ENCODE measurements at regions not wholly inside any gene's neighbourhood (a gene's known extent, or its start where the extent isn't known, plus 50 kb on each side); places are given as distances from the start of the nearest gene placed in this dataset.

DNA sequence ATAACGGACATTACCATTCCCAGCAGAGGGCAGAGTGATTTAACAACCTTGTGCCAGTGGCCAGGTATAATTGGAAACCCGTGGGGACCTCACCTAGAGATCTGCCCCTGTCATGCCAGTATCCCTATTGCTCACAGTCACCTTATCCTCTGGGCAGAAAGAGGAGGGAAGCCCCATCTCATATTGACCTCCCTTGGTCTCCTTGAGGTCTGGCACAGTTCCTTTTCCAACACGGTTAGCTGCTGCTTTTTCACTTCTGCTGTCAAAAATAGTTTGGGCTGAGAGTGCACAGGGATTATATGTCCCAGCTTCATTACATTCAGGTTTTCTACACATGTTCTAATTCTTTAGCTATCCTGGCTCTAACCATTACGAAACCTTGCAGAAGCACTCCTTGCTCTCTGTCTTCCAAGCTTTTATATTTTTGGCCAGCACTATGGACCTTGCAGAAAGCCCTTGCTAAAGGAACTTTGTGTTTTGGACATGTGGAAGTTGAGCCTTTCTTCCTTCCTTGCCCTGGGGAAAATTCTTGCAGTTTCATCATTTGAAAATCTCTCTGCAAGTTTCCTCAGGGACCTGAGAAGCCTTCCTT, 111.7 kb upstream of the MIS18BP1 start:
- no peak for DNase-seq (ENCODE audit: low spot score in 2 of 2)
- Histone ChIP-seq H3K9me3 (no peaks in the 10 kb centered on the region), H3K36me3 (no peaks in the 10 kb centered on the region), H3K27me3 (no peaks in the 10 kb centered on the region), H3K4me1 (no peaks in the 10 kb centered on the region), H3K27ac (no peak overlapping the region), H3K4me3 (no peak overlapping the region)
- TF ChIP-seq, protein P1, sequence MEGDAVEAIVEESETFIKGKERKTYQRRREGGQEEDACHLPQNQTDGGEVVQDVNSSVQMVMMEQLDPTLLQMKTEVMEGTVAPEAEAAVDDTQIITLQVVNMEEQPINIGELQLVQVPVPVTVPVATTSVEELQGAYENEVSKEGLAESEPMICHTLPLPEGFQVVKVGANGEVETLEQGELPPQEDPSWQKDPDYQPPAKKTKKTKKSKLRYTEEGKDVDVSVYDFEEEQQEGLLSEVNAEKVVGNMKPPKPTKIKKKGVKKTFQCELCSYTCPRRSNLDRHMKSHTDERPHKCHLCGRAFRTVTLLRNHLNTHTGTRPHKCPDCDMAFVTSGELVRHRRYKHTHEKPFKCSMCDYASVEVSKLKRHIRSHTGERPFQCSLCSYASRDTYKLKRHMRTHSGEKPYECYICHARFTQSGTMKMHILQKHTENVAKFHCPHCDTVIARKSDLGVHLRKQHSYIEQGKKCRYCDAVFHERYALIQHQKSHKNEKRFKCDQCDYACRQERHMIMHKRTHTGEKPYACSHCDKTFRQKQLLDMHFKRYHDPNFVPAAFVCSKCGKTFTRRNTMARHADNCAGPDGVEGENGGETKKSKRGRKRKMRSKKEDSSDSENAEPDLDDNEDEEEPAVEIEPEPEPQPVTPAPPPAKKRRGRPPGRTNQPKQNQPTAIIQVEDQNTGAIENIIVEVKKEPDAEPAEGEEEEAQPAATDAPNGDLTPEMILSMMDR (IDR thresholded peaks at IDR 0.05) = no peak
- TF ChIP-seq POLR2AphosphoS5 (IDR thresholded peaks at IDR 0.05) = no peak
- TF ChIP-seq POLR2A (IDR thresholded peaks at IDR 0.05) = no peak
- intact Hi-C loops (cut with DNase I; ENCODE audit: low total_unique reads) = no loop called here

DNA sequence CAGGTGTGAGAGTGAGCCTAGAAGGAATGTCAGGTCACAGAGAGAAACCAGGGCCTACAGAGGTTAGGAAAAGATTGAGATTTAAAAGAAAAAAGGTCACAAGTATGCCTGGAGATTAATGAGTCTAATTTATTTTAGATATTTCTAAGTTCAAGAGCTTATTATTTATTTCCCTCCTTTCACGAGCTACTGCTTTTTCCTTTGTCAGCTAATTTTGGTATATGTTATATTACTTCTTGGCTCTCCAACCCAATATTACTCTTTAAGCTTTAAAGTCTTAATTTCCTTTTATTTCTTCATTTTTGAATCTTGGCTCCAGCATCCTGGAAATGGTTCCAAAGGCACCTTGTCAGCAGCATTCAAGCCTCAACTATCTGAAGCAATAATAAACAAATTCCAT, 109.5 kb upstream of the MIS18BP1 start:
- H3K36me3 ChIP-seq = no peaks in the 10 kb centered on the region
- no peak for DNase-seq (ENCODE audit: low spot score in 2 of 2)
- no peaks in the 10 kb centered on the region for H3K4me1 ChIP-seq
- H3K27ac ChIP-seq = no peak overlapping the region
- no peak overlapping the region for H3K4me3 ChIP-seq
- intact Hi-C loops (cut with DNase I; ENCODE audit: low total_unique reads) = no loop called here
- H3K27me3 ChIP-seq = no peaks in the 10 kb centered on the region
- TF ChIP-seq, protein P1 (IDR thresholded peaks at IDR 0.05) = no peak
- no peak for TF ChIP-seq POLR2A (IDR thresholded peaks at IDR 0.05)
- no peak for TF ChIP-seq POLR2AphosphoS5 (IDR thresholded peaks at IDR 0.05)
- H3K9me3 ChIP-seq = no peaks in the 10 kb centered on the region

DNA sequence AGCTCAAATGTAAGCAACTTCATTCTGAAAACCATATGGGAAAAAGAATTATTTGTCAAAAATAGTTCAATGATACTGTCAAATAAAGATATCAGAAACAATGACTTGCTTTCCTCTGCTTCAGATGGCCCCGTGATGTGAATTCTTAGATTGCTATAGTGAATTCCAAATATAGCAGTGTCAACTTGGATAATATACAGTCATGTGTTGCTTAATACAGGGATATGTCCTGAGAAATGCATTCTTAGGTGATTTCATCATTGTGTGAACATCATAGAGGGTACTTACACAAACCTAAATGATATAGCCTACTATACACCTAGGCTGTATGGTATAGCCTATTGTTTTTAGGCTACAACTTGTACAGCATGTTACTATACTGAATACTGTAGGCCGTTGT, 108.7 kb upstream of the MIS18BP1 start:
- Histone ChIP-seq H3K27ac (no peak overlapping the region), H3K9me3 (no peaks in the 10 kb centered on the region), H3K27me3 (no peaks in the 10 kb centered on the region), H3K4me3 (no peak overlapping the region), H3K36me3 (no peaks in the 10 kb centered on the region), H3K4me1 (no peaks in the 10 kb centered on the region)
- TF ChIP-seq POLR2AphosphoS5 (IDR thresholded peaks at IDR 0.05) (no peak), POLR2A (IDR thresholded peaks at IDR 0.05) (no peak)
- TF ChIP-seq, protein P1 (IDR thresholded peaks at IDR 0.05) = no peak
- intact Hi-C loops (cut with DNase I; ENCODE audit: low total_unique reads) = no loop called here
- no peak for DNase-seq (ENCODE audit: low spot score in 2 of 2)

DNA sequence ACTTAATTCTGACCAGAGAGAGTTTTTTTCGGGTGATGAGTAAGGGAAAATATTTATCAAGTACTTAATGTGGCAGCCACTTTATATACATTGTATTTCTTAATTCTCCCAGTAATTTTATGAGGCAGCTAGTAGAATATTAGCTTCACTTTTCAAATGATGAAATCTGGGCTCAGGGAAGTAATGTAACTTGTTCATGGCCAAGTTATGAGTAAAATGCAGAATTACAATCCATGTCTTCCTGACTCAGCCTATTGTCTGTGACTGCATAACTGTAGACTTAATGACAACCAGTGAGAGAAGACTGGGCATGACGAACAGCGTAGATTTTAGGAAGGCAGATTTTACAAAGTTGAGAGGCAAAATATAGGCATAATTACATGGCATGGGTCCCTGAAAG, 106.7 kb upstream of the MIS18BP1 start:
- H3K36me3 ChIP-seq = no peaks in the 10 kb centered on the region
- no peaks in the 10 kb centered on the region for H3K27me3 ChIP-seq
- no peak overlapping the region for H3K27ac ChIP-seq

DNA sequence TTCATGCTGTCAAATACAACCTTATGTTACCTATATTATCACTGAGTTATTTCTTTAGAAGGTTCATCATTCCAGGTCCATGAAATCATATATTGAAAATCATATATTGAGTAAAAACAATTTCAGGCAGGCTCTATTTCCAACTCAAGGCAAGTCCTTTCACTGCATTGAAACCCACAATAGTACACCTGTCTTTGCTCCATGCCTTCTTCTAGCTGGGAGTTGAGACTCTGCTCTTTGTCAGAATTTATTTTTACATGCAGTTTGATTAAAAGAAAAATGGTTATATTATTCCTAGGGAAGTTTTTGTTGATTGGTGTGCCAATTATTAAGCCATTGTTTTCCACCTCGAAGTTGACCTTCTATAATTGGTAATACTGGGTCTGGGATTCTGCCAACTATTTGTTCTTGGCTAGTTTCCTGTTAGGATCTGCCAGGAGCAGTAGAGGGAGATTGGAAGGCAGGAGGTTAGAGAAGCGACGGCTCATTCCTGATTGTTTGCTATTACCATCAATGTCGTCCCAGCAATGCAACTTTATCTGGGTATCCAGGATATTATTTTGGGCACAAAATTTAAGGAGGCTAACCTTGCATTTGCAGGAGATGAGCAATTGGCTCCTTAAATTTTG, 79.5 kb upstream of the MIS18BP1 start:
- H3K4me1 ChIP-seq = no peaks in the 10 kb centered on the region
- intact Hi-C loops (cut with DNase I; ENCODE audit: low total_unique reads) = no loop called here
- no peak overlapping the region for H3K4me3 ChIP-seq
- H3K36me3 ChIP-seq = no peaks in the 10 kb centered on the region
- H3K9me3 ChIP-seq = peaks cover 0 to 16% of the 10 kb centered on the region in 2 donors
- no peak for TF ChIP-seq POLR2AphosphoS5 (IDR thresholded peaks at IDR 0.05)
- no peak for TF ChIP-seq POLR2A (IDR thresholded peaks at IDR 0.05)
- no peaks in the 10 kb centered on the region for H3K27me3 ChIP-seq
- no peak overlapping the region for H3K27ac ChIP-seq
- no peak for DNase-seq (ENCODE audit: low spot score in 2 of 2)

More for the DNA sequence above, 106.7 kb upstream of the MIS18BP1 start:
- no peak for DNase-seq (ENCODE audit: low spot score in 2 of 2)
- TF ChIP-seq POLR2AphosphoS5 (IDR thresholded peaks at IDR 0.05) = no peak
- TF ChIP-seq, protein P1 (IDR thresholded peaks at IDR 0.05) = no peak
- TF ChIP-seq POLR2A (IDR thresholded peaks at IDR 0.05) = no peak
- Histone ChIP-seq H3K4me1 (no peaks in the 10 kb centered on the region), H3K4me3 (no peak overlapping the region), H3K9me3 (no peaks in the 10 kb centered on the region)
- intact Hi-C loops (cut with DNase I; ENCODE audit: low total_unique reads) = no loop called here
